ENCODE measurements at regions not wholly inside any gene's neighbourhood (a gene's known extent, or its start where the extent isn't known, plus 50 kb on each side); places are given as distances from the start of the nearest gene placed in this dataset.
"Not testable (repeated sequence)": the region's sequence is repeated elsewhere in the genome, so short reads cannot be mapped to it uniquely, and the experiment has no call there.

DNA sequence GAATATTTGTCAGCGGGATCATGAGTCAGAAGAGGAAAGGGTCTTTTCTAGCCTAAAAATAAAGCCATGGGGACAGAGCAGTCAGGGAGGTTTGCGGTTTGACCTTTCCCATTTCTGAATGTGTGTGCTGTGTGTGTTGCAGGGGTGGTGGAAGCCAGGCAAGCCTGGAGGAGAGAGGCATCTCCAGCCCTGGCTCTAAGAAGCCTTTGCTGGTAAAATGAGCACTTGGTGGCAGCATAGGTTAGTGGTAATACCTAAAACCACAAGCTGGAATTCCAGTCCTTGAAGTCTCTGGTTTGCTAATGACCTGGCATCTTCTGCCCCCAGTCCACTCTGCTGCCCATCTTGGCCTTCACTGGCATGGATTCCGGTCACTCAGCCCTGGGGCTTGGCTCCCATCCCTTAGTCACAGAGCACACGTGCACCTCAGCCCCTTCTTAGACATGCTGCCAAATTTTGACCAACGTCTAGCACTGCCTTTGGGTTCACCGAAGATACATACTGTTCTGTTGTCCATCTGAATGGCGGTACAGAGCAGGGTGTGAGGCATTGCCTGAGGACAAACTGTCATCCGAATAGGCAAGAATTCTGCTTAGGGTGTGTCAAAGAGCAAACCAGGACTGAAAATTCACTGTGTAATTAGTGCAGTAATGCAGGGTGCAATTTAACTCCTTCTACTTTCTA lies 52.7 kb downstream of the KCNA5 start:
- in situ Hi-C loops (cut with HindIII; ENCODE audit: low pct_unique_long_range_greater_than_20kb, low sequenced_read_pairs) = no loop called here
- peak; percentile 95 for DNase-seq (ENCODE audit: low read depth, low spot score)

DNA sequence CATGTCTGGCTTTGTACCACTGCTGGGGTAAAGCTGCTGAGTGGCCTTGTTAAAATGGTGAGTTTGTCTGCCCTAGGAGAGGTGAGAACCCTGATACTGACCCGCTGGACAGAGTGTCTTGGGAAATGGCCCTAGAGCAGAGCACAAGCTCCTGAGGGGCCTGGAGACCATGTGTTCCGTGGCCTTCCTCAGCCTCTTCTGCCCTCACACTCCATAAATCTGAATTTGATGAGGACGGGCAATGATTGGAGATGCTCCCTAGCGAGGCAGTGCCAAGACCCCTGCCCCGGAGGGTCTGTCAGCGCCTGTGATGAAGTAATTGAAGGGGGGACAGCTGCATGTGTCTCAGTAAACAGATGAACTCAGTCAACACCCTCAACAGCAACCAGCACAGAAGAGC lies 54.1 kb downstream of the KCNA5 start:
- in situ Hi-C loops (cut with HindIII; ENCODE audit: low pct_unique_long_range_greater_than_20kb, low sequenced_read_pairs) = no loop called here
- no peak for DNase-seq (ENCODE audit: low read depth, low spot score)

DNA sequence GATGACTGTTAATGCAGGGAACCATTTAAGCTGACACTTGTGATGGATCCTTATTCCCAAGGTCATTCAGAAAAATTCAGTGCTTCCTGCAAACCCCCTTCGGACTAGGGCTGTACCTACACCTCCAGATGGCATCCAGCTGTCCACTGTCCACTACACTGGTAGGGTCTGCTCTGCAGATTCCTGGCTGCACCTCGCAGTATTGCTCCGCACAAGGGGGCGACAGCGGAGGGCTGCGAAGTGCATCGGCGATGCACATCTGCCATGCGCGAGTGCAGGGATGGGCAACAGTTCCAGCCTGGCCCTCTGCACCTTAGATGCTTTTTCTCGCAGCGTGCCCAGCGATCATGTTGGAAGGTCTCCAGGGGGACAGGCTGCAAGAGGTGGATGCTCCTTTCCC lies 55.5 kb downstream of the KCNA5 start:
- in situ Hi-C loops (cut with HindIII; ENCODE audit: low pct_unique_long_range_greater_than_20kb, low sequenced_read_pairs) = no loop called here
- DNase-seq (ENCODE audit: low read depth, low spot score) = no peak

DNA sequence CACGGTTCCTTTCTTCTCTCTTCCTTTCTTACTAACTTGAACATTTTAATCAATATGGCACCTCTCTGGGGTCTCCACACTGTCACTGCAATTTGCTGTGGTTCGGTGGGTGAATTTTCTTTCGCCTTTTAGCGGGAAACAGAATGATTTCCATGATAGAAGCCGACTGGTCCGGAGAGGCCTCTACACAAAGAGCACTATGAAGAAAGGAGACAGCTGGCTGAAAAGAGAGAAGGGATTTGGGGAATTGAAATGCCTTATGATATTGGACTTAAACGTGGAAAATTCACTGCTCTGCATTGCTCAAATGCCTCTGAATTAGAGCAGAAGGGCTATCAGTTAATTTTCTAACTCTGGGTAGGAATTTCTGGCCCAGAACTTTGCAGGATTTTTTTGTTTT lies 55.9 kb downstream of the KCNA5 start:
- DNase-seq (ENCODE audit: low read depth, low spot score) = no peak
- in situ Hi-C loops (cut with HindIII; ENCODE audit: low pct_unique_long_range_greater_than_20kb, low sequenced_read_pairs) = no loop called here

DNA sequence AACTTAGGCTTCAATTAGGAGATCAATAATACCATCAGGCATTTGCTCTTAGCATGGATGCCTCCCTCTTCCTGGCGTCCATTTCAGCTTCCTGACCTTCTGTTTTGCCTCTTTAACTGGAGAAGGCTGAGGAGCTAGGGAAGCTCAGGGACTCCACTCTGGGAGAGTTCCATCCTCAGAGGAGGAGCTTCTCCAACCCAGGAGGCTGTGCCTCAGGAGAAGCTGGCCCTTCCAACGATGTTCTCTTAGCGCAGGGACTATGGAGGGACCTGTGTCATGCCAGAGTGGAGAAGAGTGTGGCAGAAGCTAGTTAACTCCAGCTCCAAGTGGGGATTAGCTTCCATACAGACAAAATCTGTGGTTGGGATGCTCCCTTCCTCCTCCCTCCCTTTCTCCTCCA lies 58.0 kb downstream of the KCNA5 start:
- no peak for DNase-seq (ENCODE audit: low read depth, low spot score)
- in situ Hi-C loops (cut with HindIII; ENCODE audit: low pct_unique_long_range_greater_than_20kb, low sequenced_read_pairs) = no loop called here

DNA sequence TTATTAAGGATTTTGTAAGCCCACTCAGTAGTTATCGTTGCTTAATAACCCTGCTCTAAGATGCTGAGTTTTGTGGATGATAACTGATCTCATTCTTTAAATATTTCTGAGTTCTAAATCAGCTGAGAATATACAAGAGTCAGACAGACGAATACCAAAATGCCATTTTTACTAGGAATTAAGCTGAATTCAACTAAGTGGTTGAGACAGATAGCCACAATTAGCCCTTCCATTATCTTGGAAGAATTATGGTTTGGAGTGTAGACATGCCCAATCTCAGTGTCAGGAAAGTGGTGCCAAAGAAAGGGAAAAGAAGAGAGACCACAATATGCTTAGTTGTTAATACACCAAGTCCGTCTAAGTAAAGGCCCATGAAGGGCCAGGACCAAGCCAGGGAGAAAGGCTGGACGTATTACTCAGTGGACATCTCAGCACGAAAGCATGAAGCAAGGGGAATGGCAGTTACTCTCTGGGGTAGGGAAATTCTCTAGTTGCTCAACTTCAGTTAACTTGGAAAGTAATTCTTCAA lies 58.6 kb downstream of the KCNA5 start:
- in situ Hi-C loops (cut with HindIII; ENCODE audit: low pct_unique_long_range_greater_than_20kb, low sequenced_read_pairs) = no loop called here
- DNase-seq (ENCODE audit: low read depth, low spot score) = no peak

DNA sequence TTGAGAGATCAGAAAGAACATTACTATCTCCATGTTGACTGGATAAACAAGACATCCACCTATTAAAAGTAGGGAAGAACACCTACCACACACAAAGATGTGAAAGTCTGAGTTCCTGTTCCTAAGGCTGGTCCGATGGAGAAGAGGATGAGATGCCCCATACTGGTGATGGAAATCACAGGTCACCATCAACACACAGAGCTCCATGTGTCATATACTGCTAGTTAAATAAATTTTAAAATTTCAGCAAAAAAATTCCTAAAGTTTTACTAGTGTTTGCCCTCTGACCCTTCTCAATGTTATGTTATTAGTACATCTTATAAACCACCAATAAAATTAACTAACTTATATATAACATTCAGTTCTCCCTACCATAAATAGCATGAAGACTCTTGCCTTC lies 59.1 kb downstream of the KCNA5 start:
- DNase-seq (ENCODE audit: low read depth, low spot score) = no peak
- in situ Hi-C loops (cut with HindIII; ENCODE audit: low pct_unique_long_range_greater_than_20kb, low sequenced_read_pairs) = no loop called here

DNA sequence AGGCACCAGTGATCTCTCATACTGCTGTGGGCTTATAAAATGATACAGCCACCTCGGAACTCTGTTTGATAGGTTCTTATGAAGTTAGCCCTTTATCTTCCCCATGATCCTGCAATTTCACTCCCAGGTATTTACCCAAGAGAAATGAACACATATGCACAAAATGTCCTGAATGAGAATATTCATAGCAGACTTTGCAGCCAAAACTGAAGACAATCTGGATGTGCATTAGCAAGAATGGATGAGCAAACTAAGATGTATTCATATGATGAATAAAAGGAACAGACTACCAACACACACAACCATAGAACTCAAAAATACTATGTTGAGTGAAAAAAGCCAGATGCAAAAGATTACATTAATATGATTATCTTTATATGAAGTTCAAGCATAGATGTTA lies 66.7 kb downstream of the KCNA5 start:
- in situ Hi-C loops (cut with HindIII; ENCODE audit: low pct_unique_long_range_greater_than_20kb, low sequenced_read_pairs) = no loop called here
- DNase-seq (ENCODE audit: low read depth, low spot score) = no peak

DNA sequence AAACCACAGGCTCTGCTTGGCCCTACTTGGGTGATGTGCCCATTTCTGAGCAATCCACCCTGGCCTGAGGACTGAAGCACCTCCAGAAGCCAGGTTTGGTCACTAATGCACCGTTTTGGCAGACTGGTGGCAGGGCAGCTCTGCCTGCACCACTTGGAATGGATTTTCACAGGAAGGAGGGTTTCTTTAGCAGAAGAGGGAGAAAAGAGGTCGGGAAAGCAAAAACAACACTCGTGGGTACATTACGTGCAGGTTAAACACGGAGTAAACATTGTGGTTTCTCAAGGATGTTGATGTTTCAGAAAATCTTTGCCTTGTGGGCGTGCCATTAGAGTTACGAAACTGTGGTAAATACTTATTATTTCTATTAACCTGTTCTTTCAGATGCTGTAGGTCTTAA lies 70.8 kb downstream of the KCNA5 start:
- no peak for DNase-seq (ENCODE audit: low read depth, low spot score)
- in situ Hi-C loops (cut with HindIII; ENCODE audit: low pct_unique_long_range_greater_than_20kb, low sequenced_read_pairs) = no loop called here

DNA sequence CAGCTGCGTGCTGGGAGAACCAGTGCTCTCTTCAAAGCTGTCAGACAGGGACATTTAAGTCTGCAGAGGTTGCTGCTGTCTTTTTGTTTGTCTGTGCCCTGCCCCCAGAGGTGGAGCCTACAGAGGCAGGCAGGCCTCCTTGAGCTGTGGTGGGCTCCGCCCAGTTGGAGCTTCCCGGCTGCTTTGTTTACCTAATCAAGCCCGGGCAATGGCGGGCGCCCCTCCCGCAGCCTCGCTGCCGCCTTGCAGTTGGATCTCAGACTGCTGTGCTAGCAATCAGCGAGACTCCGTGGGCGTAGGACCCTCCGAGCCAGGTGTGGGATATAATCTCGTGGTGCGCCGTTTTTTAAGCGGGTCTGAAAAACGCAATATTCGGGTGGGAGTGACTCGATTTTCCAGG lies 78.1 kb downstream of the KCNA5 start:
- DNase-seq (ENCODE audit: low read depth, low spot score); in situ Hi-C loops (cut with HindIII; ENCODE audit: low pct_unique_long_range_greater_than_20kb, low sequenced_read_pairs): not testable (repeated sequence)

DNA sequence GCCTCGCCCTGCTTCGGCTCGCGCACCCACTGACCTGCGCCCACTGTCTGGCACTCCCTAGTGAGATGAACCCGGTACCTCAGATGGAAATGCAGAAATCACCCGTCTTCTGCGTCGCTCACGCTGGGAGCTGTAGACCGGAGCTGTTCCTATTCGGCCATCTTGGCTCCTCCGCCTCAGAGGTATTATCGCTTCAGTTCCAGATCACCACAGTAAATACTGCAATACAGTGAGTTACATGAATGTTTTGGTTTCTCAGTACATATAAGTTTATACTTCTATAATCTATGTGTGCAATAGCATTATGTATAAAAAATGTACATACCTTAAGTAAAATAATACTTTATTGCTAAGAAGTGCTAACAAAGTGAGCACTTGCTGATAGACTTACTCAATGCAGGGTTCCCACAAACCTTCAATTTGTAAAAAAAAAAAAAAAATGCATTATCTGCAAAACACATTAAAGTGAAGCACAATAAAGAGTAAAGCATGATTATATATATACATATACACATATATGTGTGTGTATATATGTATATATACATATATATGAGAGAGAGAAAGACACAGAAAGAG lies 78.7 kb downstream of the KCNA5 start:
- in situ Hi-C loops (cut with HindIII; ENCODE audit: low pct_unique_long_range_greater_than_20kb, low sequenced_read_pairs) = not testable (repeated sequence)

DNA sequence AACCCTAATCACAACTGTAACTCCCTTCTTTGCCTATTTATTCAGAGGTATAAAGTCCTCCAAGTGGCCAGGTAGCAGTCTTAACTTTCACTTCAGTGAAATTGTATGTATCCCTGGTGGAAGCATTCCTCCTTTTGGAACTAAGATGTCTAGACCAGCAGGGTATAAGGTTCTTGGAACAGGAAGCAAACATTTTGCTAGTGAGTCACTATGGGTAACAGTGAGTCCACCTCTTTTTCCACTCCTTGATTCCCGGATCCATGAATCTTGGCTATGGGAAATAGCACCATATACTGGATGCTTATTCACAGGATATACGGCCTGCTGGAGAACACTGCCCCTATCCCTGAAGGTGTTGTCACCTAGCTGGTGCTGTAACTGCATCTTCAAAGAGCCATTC lies 80.2 kb downstream of the KCNA5 start:
- no peak for DNase-seq (ENCODE audit: low read depth, low spot score)
- in situ Hi-C loops (cut with HindIII; ENCODE audit: low pct_unique_long_range_greater_than_20kb, low sequenced_read_pairs) = no loop called here

More for the DNA sequence above, 78.7 kb downstream of the KCNA5 start:
- DNase-seq (ENCODE audit: low read depth, low spot score) = not testable (repeated sequence)

DNA sequence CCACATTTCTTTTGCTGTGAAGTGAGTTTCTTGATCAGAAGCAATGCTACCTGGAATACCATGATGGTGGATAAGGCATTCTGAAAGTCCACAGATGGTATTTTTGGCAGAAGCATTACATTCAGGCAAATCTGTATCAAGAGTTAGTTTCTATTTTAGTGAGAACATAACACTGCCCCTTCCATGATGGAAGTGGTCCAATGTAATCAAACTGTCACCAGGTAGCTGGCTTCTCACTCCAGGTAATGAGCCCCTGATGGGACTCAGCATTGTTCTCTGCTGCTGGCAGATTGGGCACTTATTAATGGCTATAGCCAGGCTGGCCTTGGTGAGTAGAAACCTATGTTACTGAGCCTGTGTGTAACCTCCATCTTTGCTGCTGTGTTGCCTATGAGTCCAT lies 80.7 kb downstream of the KCNA5 start:
- in situ Hi-C loops (cut with HindIII; ENCODE audit: low pct_unique_long_range_greater_than_20kb, low sequenced_read_pairs) = no loop called here
- DNase-seq (ENCODE audit: low read depth, low spot score) = no peak

DNA sequence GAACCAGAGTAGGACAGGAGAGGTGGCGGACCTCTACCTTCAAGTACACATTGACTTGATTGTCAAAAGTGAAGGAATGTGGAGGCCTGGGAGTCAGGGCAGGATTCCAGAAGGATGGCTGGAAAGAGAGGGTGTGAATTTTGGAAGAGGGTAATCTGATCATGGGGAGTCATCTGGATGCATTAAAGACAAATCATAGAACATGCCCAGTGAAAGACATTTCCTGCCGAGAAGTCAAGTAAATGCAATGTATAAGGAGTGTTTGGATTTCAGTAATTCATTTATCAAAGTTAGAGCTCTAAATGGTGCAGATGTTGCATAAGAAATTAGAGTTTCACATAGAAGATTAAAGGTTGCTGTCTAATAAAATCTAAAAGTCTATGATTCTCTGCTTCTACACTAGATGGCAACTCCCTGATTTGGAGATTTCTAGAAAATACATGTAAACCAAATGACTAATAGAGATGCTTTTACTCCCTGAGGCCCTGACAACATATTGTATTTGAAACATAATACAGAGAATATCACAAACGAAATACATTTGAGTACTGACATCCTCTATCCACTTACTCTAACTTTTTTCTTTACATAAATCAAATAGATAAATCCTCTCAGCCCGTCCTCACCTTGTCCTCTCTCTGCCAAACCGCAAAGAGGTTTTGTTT lies 91.3 kb downstream of the KCNA5 start:
- in situ Hi-C loops (cut with HindIII; ENCODE audit: low pct_unique_long_range_greater_than_20kb, low sequenced_read_pairs) = no loop called here
- no peak for DNase-seq (ENCODE audit: low read depth, low spot score)

DNA sequence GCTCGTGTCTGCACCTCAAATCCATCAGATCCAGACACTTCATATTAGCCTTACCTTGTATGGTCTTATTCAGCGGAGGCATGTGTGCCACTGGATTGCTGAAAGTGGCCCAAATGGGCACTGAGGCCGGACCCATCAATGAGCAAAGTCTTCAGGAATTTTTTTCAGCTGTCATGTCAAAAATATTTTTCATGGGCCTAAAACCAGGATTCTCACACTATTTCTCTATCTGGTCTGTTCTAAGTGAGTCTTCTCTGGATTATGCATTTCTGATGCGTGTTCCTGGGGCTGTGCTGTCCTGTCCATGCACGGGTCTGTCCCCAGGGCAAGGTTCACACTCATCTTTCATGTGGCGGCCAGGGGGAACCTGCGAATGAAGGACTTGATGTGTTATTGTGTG lies 94.6 kb downstream of the KCNA5 start:
- in situ Hi-C loops (cut with HindIII; ENCODE audit: low pct_unique_long_range_greater_than_20kb, low sequenced_read_pairs) = no loop called here
- no peak for DNase-seq (ENCODE audit: low read depth, low spot score)

DNA sequence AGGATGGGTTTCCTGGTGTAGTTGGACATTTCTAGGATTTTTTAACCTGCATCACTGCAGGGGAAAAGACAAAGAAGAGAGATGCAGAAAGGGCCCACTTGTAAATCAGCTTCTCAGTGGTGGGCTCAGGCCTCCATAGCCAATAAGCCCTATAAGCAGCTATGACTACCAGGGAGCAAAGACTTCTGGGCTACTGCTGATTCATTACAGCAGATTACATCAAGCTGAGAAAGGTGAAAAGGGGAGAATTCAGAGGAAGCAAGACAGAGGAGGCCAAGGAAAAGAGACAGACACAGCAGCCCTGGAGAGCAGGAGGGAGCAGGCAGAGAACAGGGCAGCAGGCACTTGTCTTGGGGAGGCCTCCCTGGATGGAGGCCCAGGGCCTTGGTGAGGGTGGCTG lies 95.2 kb downstream of the KCNA5 start:
- no peak for DNase-seq (ENCODE audit: low read depth, low spot score)
- in situ Hi-C loops (cut with HindIII; ENCODE audit: low pct_unique_long_range_greater_than_20kb, low sequenced_read_pairs) = no loop called here

DNA sequence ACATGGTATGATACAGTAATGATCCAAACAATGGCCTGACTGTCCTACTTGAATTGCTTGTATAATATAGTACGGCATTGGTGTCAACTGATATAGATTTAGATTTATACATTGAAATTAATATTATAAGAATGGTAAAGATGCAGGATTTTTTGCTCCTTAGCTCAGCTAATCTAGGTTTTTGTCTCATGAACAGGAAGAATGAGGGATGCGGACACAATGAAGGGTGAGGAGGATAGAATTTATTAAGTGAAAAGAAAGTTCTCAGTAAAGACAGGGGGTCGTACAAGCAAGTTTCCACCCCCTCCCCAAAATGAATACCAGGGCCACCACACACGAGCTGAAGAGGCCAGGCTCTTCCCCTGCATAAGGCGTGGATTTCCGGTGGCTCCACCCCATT lies 96.1 kb downstream of the KCNA5 start:
- in situ Hi-C loops (cut with HindIII; ENCODE audit: low pct_unique_long_range_greater_than_20kb, low sequenced_read_pairs) = no loop called here
- DNase-seq (ENCODE audit: low read depth, low spot score) = no peak

DNA sequence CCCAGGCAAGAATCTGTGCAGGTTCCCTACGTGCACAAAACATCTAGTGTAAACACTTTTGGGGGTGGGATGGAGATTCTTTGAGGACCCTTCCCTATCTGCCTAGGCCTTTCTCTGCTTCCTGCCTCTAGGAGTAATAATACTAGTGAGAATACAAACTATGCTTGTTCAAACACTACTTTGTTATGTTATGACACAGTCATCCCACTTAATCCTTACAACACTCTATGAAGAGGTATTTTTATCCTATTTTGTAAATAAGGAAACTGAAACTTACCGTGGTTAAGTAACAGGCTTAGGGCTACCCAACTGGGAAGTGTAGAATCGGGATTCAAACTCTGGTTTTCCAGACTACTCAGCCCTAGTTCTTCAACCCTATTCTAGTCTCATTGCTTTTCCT lies 96.5 kb downstream of the KCNA5 start:
- in situ Hi-C loops (cut with HindIII; ENCODE audit: low pct_unique_long_range_greater_than_20kb, low sequenced_read_pairs) = no loop called here
- DNase-seq (ENCODE audit: low read depth, low spot score) = no peak

DNA sequence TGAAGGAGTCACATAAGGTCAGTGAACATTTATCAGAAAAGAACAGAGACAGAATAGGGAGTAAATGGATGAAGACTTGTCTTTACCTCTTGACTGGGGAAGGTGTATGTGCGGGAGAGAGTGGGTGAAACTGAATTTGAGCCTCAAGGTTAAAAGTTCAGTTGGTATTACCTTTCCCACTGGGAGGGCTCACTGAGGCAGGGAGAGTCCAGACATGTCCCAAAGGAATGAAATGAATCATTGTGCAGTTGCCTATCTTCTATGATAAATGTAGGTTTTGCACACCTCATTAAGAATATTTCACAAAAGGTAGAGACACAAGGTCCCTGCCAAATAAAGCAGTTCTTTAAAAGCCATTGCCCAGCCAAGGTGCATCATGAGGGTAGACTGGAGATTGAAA lies 105.2 kb downstream of the KCNA5 start:
- DNase-seq (ENCODE audit: low read depth, low spot score) = no peak
- in situ Hi-C loops (cut with HindIII; ENCODE audit: low pct_unique_long_range_greater_than_20kb, low sequenced_read_pairs) = no loop called here

All from SK-MEL-5 (cell line).